ENCODE measurements at regions not wholly inside any gene's neighbourhood (a gene's known extent, or its start where the extent isn't known, plus 50 kb on each side); places are given as distances from the start of the nearest gene placed in this dataset.

DNA sequence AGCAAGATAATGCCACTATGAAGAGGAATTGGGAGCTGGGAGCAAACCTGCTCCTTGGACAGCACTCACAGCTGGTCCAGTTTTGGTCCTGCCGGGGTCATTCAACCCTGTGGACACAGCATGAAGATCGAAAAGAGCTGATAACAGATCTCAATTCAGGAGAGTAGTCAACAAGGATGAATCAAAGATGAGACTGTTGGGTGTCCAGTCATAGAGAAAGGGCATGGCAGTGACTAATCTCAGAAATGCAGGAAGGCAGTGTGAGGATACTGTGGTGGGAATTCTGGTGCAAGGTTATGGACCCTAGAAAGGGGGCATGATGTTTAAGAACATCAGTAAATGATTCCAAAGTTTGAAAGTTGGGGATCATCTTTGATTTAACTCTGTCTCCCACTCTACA lies 261.4 kb upstream of the ZP4 start (continued):
- TF ChIP-seq, protein P1, sequence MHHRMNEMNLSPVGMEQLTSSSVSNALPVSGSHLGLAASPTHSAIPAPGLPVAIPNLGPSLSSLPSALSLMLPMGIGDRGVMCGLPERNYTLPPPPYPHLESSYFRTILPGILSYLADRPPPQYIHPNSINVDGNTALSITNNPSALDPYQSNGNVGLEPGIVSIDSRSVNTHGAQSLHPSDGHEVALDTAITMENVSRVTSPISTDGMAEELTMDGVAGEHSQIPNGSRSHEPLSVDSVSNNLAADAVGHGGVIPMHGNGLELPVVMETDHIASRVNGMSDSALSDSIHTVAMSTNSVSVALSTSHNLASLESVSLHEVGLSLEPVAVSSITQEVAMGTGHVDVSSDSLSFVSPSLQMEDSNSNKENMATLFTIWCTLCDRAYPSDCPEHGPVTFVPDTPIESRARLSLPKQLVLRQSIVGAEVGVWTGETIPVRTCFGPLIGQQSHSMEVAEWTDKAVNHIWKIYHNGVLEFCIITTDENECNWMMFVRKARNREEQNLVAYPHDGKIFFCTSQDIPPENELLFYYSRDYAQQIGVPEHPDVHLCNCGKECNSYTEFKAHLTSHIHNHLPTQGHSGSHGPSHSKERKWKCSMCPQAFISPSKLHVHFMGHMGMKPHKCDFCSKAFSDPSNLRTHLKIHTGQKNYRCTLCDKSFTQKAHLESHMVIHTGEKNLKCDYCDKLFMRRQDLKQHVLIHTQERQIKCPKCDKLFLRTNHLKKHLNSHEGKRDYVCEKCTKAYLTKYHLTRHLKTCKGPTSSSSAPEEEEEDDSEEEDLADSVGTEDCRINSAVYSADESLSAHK (tag by site-specific recombination; IDR thresholded peaks at IDR 0.05), result no peak
- no peak for TF ChIP-seq ZNF777 (tag by site-specific recombination; IDR thresholded peaks at IDR 0.05; ENCODE audit: borderline replicate concordance)
- no peak for TF ChIP-seq ZNF701 (tag by site-specific recombination; IDR thresholded peaks at IDR 0.05)
- TF ChIP-seq ZFP69B (tag by site-specific recombination; IDR thresholded peaks at IDR 0.05), result no peak
- TF ChIP-seq ZNF529 (tag by site-specific recombination; IDR thresholded peaks at IDR 0.05; ENCODE audit: insufficient replicate concordance), result no peak

DNA sequence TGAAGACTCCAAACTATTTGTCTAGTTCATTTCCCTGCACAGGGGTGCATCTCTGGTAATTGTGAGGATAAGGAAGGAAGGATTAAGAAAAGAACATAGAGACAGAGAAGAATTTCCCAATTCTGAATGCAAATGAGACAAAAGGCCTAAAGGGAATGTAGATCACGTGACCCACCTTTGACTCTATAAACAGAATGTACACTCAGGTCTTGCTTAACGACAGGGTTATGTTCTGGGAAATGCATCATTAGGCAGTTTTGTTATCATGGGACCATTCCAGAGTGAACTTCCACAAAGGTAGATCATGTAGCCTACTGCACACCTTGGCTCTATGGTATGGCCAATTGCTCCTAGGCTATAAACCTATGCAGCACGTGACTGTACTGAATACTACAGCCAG lies 252.3 kb upstream of the ZP4 start:
- Histone ChIP-seq H3K4me3 (ENCODE audit: low read depth, low read length) (no peak overlapping the region), H3K9me3 (ENCODE audit: control insufficient read depth, insufficient read depth, low read depth, low read length) (no peaks in the 10 kb centered on the region), H3K27ac (ENCODE audit: extremely low read depth, low read depth, low read length) (no peak overlapping the region), H3K36me3 (ENCODE audit: control insufficient read depth in 2 of 2, insufficient read depth in 1 of 2, low read length in 2 of 2) (no peaks in the 10 kb centered on the region), H3K4me1 (ENCODE audit: control insufficient read depth, insufficient read depth, low read length) (no peaks in the 10 kb centered on the region)
- ChIA-PET POLR2A (no interaction called here), CTCF (no interaction called here)
- TF ChIP-seq ZNF202 (tag by site-specific recombination; IDR thresholded peaks at IDR 0.05; ENCODE audit: borderline replicate concordance), result no peak
- TF ChIP-seq, protein P2, sequence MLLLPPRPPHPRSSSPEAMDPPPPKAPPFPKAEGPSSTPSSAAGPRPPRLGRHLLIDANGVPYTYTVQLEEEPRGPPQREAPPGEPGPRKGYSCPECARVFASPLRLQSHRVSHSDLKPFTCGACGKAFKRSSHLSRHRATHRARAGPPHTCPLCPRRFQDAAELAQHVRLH (tag by site-specific recombination; IDR thresholded peaks at IDR 0.05), result no peak
- TF ChIP-seq ZBTB21 (tag by site-specific recombination; IDR thresholded peaks at IDR 0.05), result no peak
- TF ChIP-seq ZNF654 (tag by site-specific recombination; IDR thresholded peaks at IDR 0.05; ENCODE audit: low read depth), result no peak
- TF ChIP-seq, protein P3, sequence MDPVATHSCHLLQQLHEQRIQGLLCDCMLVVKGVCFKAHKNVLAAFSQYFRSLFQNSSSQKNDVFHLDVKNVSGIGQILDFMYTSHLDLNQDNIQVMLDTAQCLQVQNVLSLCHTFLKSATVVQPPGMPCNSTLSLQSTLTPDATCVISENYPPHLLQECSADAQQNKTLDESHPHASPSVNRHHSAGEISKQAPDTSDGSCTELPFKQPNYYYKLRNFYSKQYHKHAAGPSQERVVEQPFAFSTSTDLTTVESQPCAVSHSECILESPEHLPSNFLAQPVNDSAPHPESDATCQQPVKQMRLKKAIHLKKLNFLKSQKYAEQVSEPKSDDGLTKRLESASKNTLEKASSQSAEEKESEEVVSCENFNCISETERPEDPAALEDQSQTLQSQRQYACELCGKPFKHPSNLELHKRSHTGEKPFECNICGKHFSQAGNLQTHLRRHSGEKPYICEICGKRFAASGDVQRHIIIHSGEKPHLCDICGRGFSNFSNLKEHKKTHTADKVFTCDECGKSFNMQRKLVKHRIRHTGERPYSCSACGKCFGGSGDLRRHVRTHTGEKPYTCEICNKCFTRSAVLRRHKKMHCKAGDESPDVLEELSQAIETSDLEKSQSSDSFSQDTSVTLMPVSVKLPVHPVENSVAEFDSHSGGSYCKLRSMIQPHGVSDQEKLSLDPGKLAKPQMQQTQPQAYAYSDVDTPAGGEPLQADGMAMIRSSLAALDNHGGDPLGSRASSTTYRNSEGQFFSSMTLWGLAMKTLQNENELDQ (tag by site-specific recombination; IDR thresholded peaks at IDR 0.05; ENCODE audit: low read depth), result no peak
- no peak for TF ChIP-seq ZNF146 (tag by site-specific recombination; IDR thresholded peaks at IDR 0.05)
- TF ChIP-seq ZNF423 (tag by site-specific recombination; IDR thresholded peaks at IDR 0.05), result no peak
- no peak for TF ChIP-seq SP2 (tag by site-specific recombination; IDR thresholded peaks at IDR 0.05)
- TF ChIP-seq ZNF248 (tag by site-specific recombination; IDR thresholded peaks at IDR 0.05), result no peak
- TF ChIP-seq ZNF658 (tag by site-specific recombination; IDR thresholded peaks at IDR 0.05), result no peak
- TF ChIP-seq ZNF48 (tag by site-specific recombination; IDR thresholded peaks at IDR 0.05), result no peak
- no peak for TF ChIP-seq ZNF548 (tag by site-specific recombination; IDR thresholded peaks at IDR 0.05)
- no peak for TF ChIP-seq KLF8 (tag by site-specific recombination; IDR thresholded peaks at IDR 0.05)
- no peak for TF ChIP-seq GLI4 (tag by site-specific recombination; IDR thresholded peaks at IDR 0.05)
- no peak for TF ChIP-seq ZBTB8A (tag by site-specific recombination; IDR thresholded peaks at IDR 0.05)
- TF ChIP-seq, protein P4, sequence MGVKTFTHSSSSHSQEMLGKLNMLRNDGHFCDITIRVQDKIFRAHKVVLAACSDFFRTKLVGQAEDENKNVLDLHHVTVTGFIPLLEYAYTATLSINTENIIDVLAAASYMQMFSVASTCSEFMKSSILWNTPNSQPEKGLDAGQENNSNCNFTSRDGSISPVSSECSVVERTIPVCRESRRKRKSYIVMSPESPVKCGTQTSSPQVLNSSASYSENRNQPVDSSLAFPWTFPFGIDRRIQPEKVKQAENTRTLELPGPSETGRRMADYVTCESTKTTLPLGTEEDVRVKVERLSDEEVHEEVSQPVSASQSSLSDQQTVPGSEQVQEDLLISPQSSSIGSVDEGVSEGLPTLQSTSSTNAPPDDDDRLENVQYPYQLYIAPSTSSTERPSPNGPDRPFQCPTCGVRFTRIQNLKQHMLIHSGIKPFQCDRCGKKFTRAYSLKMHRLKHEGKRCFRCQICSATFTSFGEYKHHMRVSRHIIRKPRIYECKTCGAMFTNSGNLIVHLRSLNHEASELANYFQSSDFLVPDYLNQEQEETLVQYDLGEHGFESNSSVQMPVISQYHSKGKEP (tag by site-specific recombination; IDR thresholded peaks at IDR 0.05), result no peak
